ENCODE measurements at regions not wholly inside any gene's neighbourhood (a gene's known extent, or its start where the extent isn't known, plus 50 kb on each side); places are given as distances from the start of the nearest gene placed in this dataset.

DNA sequence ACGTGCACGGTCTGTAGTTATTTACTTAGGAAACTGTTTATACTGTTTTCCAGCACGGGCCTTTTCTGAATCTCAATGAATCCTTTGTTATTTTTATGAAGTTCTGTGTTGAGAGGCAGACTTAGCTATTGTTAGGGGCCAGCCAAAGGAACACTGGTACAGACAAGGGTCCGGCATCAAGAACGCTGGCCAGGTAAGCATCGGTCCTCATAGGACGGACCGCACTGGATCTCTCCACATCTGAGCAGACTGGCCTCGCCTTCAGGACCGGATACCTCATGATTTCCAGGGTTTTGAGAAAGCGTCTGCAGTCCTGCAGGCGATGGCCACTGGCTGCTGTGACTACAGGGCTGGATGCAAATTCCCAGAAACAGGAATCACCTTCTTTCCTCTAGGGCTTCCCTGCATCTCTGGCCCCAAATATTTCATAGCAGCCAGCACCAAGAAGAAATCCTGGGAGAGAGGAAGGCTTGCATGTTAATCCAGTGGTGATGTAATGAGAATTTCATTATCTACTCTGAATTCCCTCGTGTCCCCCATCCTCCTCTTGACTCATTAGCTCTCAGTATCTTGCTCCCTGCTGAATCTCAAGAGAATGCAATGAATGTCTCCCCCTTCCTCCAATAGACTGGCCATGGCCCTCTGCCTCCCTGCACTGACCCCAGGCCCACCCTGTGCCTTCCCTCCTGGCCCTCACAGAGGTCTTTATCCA is 325.4 kb upstream of the NPVF start:
- no peak for DNase-seq (ENCODE audit: low read depth)

DNA sequence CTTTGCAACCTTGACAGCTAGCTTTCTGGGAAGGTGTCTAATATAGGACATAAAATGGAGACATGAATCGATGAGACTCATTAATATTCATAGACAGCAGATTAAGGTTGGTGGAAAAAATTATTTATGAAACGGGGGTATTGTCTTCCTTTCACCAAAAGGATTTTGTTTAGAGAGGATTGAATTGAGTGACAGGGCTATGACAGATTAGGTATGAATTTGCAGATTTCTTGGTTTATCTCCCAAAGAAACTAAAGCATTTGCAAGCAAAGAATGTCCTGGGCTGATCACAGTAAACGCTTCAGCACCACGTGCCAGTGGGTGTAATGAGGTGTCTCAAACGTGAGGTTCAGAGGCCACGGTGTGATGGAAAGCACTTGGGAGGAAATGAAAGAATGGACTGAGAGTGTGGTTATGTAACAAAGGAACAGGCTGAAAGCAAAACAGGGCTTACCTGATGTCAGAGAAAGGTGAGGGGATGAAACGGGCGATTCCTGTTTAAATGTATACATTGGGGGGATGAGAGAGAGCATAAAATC is 329.2 kb upstream of the NPVF start:
- DNase-seq (ENCODE audit: low read depth): no peak

DNA sequence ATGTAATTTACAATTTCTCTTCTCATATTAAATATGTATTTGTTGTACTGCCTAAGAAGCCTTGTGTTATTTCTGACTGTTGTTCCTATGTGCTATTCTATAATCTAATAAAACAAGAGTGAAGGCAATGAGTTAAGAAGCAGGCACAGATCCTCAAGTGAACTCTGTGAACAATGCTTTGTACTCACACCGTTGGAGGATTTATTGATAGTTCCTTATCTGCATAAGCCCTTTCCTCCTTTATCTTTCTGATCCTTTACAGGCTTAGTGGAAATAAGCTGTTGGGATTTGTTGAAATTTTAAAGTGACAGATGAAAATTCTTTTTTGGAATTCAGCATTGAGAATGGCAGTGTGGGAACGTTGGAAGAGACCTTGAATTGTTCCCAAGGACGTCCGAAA is 329.6 kb upstream of the NPVF start:
- no peak for DNase-seq (ENCODE audit: low read depth)

DNA sequence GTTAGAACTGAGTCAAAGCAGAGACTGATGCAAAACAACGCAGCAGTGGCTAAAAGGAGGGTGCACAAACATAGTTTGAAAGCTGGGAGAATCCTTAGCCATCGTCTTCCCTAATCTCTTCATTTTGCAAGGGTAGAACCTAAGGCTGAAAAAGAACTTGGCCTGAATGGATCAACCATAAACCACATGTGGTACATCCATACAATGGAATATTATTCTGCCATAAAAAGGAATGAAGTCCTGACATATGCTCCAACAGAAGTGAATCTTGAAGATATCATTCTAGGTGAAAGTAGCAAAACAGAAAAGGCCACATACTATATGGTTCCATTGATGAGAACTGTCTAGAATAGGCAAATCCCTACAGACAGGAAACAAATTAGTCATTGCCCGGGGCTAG is 330.3 kb upstream of the NPVF start:
- no peak for DNase-seq (ENCODE audit: low read depth)

DNA sequence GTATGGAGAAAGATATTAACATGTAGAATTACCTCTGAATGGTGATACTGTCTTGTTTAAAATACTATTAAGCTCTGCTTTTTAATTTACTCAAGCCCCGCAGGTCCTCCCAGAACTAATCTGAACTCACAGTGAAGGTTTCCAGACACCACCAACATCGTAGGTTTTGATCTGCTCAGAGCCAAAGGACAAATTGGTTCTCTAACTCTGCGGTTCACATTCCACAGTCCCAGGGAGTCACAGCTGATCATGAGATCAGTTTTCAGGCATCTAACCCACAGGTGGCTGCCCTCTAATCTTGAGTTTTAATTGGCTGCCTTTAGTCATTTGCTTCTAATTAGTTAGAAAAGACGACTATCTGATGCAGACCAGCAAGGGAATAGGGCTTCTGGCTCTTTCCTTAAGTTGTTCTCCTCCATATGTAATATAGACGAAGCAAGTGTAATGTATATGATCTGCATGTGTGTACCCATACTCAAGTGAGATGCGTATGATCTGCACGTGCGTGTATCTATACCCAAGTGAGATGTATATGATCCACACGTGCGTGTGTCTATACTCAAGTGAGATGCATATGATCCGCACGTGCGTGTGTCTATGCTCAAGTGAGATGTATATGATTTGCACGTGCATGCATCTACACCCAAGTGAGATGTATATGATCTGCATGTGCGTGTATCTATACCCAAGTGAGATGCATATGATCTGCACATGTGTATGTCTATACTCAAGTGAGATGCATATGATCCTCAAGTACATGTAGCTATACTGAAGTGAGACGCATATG is 331.5 kb upstream of the NPVF start:
- no peak for DNase-seq (ENCODE audit: low read depth)

DNA sequence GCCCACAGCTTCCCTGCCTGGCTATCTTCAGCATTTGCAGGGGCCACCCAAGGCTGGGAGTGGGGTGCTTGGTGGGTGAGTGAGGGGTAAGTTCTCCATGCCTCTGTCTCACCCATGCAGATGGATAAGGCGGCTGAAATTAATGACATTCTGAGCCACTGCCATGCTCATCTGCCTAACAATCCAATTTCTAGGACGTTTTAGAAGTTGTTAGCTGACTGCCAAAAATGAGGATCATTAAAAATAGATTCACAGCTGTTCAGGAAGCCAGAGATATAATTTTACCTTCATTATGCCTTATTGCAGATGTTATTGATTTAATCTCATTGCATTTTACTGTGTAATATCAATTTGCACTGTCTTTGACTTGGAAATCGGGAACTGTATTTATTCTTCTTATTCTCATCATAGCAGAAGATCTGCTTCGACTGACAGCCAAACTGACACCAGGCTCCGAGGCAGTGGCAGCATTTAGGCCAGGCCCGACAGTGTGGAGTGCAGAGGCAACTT is 334.4 kb upstream of the NPVF start:
- DNase-seq (ENCODE audit: low read depth): no peak

DNA sequence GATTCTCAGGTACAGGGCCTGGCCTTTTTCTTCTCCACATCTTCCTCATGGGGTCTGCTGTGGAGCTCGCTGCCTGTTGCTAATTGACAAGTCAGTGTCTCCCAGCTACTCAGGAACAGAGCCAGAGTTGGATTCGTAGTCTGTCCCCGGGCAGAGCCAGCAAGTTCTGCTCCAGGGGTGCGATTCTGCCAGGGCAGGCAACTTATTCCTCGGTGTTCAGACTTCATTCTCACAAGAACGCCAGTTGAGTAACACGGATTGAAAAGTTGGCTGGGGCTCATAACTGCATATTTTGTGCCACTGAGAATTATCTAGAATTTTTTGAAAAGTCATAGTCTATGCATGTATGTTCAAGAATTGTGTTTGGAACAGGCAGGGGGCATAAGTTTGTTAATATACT is 336.7 kb upstream of the NPVF start:
- DNase-seq (ENCODE audit: low read depth): no peak

DNA sequence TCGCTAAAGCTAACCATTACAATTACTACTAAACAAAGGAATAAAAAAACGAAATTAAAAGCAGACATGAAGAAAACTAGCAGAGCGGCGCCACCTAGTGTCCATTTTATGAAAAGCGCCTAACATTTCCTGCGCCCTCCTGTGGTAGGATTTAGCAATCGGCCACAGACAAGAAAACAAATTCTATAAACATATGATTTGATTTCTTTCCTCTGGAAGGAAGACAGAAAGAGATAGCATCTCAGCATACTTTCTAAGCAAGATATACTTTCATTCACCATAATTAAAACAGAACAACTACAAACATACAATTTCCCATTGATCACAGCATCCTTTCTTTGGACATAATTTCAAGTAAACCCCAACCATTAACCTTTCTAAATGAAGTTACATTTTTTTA is 337.7 kb upstream of the NPVF start:
- DNase-seq (ENCODE audit: low read depth): peak; percentile 32

DNA sequence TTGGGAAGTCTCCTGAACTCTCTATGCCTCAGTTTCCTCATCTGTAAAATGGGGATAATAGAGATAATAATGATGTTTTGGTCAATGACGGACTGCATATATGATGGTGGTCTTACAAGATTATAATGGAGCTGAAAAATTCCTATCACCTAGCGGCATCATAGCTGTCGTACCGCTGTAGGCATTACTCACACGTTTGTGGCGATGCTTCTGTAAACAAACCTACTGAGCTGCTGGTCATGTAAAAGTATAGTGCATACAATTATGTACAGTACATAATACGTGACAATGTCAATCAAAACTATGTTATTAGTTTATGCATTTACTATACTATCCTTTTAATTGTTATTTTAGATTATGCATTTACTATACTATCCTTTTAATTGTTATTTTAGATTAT is 339.1 kb upstream of the NPVF start:
- DNase-seq (ENCODE audit: low read depth): no peak

DNA sequence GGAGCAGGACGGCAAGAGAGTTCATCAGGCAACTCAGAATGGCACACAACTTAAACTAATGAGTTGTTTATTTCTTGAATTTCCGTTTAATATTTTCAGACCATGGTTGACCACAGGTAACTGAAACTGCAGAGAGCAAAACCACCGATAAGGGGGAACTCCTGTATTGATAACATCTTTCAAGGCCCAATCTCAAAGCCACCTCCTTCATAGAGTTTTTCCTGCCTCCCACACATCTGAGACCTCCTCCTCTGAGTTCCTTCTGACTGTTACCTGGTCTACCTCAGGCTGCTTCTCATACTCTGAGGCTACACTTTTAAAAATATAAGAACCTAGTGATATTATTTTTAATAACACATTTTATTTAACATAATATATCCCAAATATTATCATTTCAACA is 341.5 kb upstream of the NPVF start:
- DNase-seq (ENCODE audit: low read depth): no peak

DNA sequence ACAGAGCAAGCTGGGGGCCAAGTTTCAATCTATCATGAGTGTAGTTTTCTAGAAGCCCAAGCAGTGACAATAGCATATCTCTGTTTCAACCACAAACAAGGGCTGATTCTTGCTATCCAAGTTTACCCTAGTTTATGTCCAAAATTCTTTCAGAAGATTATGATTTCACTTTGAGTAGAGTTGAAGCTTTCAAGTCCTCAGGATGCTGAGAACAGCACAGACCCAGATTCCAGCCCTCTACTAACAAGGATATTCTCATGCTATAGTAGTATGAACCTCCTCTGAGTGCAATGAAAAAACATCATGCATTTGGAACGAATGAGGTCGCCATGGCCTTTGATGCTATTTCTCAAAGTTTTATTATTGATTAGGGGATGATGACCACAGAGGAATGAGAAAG is 344.1 kb upstream of the NPVF start:
- DNase-seq (ENCODE audit: low read depth): no peak

DNA sequence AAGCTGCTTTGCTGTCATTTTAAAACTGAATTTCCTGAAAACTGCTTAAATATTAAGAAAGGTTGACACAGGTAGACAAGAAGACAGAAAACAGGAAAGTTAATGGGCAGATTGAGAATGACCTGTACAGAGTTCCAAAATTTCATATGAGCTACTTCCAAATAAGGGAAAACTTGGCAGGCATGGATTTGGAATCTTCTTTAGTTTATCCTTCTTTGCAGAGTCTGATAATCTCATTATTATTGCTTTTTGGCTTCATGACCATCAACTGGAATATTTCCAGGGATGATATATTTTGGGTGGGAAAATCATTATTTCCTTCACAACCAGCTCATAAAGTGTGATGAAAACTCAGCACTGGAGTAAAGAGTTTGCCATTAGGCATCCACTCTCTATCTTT is 346.5 kb upstream of the NPVF start:
- no peak for DNase-seq (ENCODE audit: low read depth)

DNA sequence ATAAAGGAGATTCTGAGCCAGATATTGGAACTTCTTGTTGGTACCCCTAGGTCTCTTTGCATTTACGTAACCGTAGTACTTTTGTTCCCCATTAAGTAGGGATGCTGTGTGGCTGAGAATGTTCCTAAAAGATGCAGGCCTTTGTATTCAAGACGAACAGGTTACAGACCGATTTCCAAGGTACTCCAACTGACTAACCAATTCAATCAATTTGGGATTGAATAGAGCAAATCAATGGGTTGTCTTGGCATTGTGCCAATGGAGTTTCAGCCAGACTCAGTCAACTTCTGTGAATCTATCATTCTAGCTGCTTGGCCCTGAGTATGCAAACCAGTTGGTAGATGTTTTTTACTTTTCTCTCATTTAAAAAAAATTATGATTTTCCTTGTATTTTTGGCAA is 347.3 kb upstream of the NPVF start:
- no peak for DNase-seq (ENCODE audit: low read depth)

DNA sequence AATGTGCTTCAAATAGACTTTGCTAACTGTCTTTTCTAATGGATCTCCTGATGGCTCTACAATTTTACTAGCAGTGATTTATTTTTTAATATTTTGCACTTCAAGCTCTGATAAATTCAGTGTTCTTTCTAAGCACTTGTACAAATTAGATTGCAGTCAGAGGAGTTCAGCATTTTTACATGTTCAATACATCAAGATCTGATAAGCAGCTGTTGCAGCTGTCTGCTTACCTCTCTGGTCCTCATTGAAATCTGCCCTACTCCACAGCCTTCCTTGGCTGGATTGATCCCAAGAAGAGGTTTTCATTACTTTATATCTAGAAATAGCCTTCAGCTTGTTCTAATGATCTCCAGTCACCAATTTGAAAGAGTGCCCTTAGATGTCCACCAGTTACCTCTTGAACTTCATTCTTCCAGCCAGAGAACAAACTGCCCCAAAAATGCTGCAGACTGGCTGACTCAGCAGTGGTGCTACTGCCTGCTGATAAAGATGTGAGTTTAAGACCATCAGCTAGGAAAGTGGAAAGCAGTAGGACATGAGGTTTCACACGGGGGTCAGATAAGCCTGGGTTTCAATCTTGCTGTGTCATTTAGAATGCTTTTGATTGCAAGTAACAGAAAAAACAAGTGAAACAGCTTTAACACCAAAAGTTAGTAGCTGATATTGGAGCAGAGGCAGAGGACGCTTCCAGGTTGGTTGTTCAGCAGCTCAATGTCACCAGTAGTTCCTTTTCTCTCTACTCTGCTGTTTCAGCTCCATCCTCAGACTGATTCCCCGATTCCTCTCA is 350.9 kb upstream of the NPVF start:
- DNase-seq (ENCODE audit: low read depth): no peak

DNA sequence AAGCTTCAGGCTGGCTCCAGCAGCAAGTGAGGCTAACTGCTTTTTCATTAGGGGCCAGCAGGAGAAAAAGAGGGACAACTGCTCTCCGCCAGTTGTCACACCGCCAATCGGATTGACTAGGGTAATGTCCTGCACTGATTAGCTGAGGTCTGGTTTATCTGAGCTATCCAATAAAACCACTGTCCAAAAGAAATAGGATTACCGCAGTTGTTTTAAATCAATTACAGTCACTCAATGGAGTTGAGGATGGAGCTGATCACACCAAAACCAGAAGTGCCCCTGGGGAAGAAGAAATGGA is 351.4 kb upstream of the NPVF start:
- DNase-seq (ENCODE audit: low read depth): no peak

DNA sequence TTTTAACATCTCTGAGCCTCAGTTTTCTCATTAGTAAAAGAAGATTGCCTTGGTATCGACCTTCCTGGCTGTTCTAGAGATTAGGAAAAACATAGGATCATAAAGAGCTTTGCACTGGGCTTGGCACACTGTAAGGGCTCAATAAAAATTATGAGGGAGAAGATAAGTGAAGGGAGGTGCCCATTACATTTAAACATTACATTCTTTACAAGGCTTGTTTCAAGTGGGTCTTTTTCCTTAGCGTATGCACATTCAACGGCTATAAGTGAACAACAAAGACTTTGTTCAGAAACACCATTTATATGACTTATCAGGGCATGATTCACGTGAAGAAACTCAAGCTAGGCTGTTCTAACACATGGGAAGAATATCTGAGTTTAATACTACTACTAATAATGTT is 351.9 kb upstream of the NPVF start:
- DNase-seq (ENCODE audit: low read depth): no peak

DNA sequence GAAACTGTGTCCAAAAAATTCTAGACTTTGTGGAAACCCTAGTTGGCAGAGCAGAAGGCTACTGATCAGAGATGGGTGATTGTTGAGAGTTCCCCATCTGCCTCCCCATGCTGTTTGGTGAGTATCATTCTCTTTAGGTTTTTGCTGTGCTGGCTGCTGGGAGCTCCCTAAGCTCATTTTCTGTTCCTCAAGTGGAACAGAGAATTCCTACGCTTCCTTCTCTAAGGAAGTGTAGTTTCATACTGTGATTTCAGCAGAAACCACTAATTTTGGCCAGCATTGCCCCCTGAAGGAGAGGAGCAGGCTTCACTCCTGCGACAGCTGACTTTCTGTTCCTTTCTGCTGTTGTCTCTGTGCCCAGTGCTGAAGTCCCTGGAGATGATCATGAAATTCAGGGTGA is 355.3 kb upstream of the NPVF start:
- DNase-seq (ENCODE audit: low read depth): no peak

DNA sequence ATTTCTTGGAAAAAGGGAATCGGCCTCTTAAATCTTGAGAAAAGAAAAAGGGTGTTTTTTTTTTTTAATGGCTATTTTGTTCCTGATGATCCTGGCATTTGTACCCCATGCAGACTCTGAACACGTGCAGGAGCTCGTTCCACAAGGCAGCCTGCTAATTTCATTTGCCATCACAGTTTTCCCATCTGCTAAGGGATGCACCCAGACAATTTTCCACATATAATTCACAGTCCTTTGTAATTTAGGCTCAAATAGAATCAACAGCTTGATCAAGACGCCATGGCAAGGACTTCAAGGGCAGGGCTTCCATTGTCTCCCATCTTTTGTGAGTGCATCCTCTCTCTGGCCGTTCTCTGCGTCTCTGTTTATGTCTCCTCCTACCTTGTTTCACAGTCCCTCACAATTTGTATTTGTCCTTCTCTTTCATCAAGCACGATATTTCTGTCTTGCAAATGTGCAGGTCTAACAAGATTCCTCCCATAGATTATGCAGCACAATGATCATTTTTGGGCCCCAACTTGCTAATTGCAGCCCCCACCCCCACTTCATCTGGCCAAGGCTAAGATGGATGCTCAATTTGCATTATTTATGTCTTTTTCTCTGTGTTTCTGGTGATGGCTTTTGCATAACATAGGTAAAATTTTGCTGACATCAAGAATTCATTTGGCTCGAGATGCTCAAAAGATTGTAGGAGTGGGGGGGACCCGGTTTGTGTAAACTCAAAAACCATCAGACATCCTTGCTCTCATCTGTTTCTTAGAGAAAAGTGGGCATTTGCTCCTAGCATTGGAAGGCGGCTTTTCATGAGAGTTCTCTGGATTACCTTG is 356.0 kb upstream of the NPVF start:
- no peak for DNase-seq (ENCODE audit: low read depth)

DNA sequence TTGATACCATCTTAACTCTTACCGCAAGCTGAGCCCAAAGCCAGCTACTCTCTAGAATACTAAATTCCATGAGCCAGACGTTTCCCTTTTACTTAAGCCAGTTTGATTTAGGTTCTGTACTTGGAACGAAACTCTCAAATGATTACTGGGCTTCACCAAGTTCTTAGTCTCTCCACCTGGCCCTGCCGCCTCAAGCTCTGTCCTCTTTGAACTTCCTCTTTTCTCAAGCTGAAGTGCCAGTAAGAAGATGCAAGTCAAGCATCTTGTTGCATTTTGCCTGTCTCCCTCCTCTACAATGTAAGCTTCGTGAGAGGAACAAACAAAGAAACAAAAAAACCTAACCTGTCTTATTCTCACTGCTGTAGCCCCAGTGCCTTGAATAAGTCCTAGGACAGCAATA is 358.2 kb upstream of the NPVF start:
- no peak for DNase-seq (ENCODE audit: low read depth)

DNA sequence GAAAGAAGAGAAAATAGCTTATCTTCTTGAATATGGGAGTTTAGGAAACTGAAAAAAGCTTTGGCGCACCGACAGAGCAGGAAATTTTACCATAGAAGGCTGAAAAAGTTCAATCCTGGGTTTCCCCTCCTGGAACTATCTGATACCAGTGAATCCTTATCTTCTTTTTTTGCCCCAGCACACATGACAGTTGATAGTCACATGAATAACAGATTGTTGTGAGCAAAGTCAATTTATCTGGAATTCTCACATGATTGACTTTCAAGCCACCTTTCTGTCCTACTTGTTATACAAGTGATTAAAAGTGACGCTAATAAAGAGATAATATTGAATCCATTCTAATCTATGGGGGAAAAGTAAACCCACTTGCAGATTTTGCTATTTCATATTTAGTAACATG is 365.8 kb upstream of the NPVF start:
- DNase-seq (ENCODE audit: low read depth): no peak

DNA sequence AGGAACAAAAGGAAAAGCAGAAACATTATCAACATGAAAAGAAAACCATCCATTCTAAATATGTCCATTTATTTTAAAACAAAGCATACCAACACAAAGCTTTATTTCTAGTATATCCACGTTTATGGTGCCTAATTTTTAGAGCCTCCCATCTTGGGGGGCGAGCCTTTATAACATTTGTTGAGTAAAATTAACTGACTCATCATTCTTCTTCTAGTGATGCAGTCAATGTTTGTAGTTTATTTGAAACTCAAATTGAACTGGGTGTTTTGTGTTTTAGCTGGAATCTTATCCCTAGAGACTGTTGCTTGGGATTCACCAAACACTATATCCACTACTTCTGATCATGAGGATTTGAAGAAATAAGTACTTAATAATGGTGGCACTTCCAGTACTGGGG is 366.4 kb upstream of the NPVF start:
- no peak for DNase-seq (ENCODE audit: low read depth)

DNA sequence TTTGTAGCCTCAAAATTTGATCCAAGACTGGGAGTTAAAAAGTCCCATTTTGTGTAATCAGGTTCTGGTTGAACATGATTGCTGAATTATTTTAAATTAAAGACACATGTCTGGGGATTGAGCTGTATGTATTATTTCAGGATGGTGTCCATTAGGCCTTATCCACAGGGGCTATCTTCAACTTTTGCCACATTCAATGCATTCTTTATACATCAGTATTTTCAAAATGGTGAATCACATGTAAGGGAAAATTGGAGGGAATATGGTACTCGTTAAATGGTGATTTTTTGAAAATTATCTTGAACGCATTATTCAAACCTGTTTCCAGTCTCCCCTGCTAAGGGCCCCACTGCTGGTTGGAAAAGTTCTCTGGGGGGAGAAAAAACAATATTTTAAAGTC is 367.7 kb upstream of the NPVF start:
- no peak for DNase-seq (ENCODE audit: low read depth)

Data from activated T-helper 1 cell treated with Interleukin-2 at 50 U/mL for 16 hours (primary cell).